CD4-positive, alpha-beta T cell treated with Interleukin-12 subunit alpha and Interleukin-12 subunit beta, for 1 hour (primary cell): ENCODE measurements at regions not wholly inside any gene's neighbourhood (a gene's known extent, or its start where the extent isn't known, plus 50 kb on each side); places are given as distances from the start of the nearest gene placed in this dataset.

Experiments used
- DNase-seq: peaks from one replicate; pipeline ENCODE4 v3.0.0-alpha.2; 2020

GRCh38 chr9:78606001-78606379 lies 309.1 kb downstream of the PSAT1 start:
- DNase-seq = no peak

- DNase-seq = no peak
Measured at GRCh38 chr9:78607853-78608252, 310.9 kb downstream of the PSAT1 start.

GRCh38 chr9:78609450-78609849 lies 312.5 kb downstream of the PSAT1 start:
- DNase-seq = no peak

GRCh38 chr9:78612091-78612490 lies 315.2 kb downstream of the PSAT1 start:
- no peak for DNase-seq

GRCh38 chr9:78613006-78613405 lies 316.1 kb downstream of the PSAT1 start:
- no peak for DNase-seq

GRCh38 chr9:78614892-78615291 lies 318.0 kb downstream of the PSAT1 start:
- no peak for DNase-seq

GRCh38 chr9:78615372-78615771 lies 318.4 kb downstream of the PSAT1 start:
- DNase-seq = no peak

- DNase-seq = no peak
Measured at GRCh38 chr9:78618735-78619134, 321.8 kb downstream of the PSAT1 start.

GRCh38 chr9:78620303-78620702 lies 323.4 kb downstream of the PSAT1 start:
- no peak for DNase-seq

GRCh38 chr9:78620764-78621163 lies 323.8 kb downstream of the PSAT1 start:
- no peak for DNase-seq

- no peak for DNase-seq
Measured at GRCh38 chr9:78622126-78622525, 325.2 kb downstream of the PSAT1 start.

- DNase-seq = no peak
Measured at GRCh38 chr9:78626971-78627370, 330.0 kb downstream of the PSAT1 start.

GRCh38 chr9:78630966-78631365 lies 334.0 kb downstream of the PSAT1 start:
- DNase-seq = no peak

- DNase-seq = no peak
Measured at GRCh38 chr9:78640728-78641127, 343.8 kb downstream of the PSAT1 start.

GRCh38 chr9:78644359-78644758 lies 347.4 kb downstream of the PSAT1 start:
- no peak for DNase-seq

- no peak for DNase-seq
Measured at GRCh38 chr9:78654324-78654723, 357.4 kb downstream of the PSAT1 start.

- DNase-seq = no peak
Measured at GRCh38 chr9:78663369-78663768, 366.4 kb downstream of the PSAT1 start.

GRCh38 chr9:78664370-78664769 lies 367.4 kb downstream of the PSAT1 start:
- no peak for DNase-seq

GRCh38 chr9:78666818-78667414 lies 370.0 kb downstream of the PSAT1 start:
- DNase-seq = no peak

- no peak for DNase-seq
Measured at GRCh38 chr9:78668148-78668832, 371.4 kb downstream of the PSAT1 start.

- DNase-seq = no peak
Measured at GRCh38 chr9:78669591-78669990, 372.7 kb downstream of the PSAT1 start.

- no peak for DNase-seq
Measured at GRCh38 chr9:78671785-78672184, 374.9 kb downstream of the PSAT1 start.

GRCh38 chr9:78674874-78675273 lies 377.9 kb downstream of the PSAT1 start:
- DNase-seq = no peak

- DNase-seq = no peak
Measured at GRCh38 chr9:78676009-78676408, 379.1 kb downstream of the PSAT1 start.

- DNase-seq = no peak
Measured at GRCh38 chr9:78676623-78677022, 379.7 kb downstream of the PSAT1 start.
